ENCODE measurements at regions not wholly inside any gene's neighbourhood (a gene's known extent, or its start where the extent isn't known, plus 50 kb on each side); places are given as distances from the start of the nearest gene placed in this dataset.

- Histone ChIP-seq H3F3A (ENCODE audit: low read depth) (no peaks in the 10 kb centered on the region), H3K36me3 (ENCODE audit: insufficient read depth, low read length) (no peaks in the 10 kb centered on the region), H3K79me2 (ENCODE audit: insufficient read depth, low read length) (no peaks in the 10 kb centered on the region), H3K9me3 (ENCODE audit: insufficient read depth, low read depth, low read length) (no peaks in the 10 kb centered on the region), H3K4me1 (ENCODE audit: insufficient read depth, low read length, poor library complexity, severe bottlenecking) (peaks cover 11% of the 10 kb centered on the region), H3K4me2 (ENCODE audit: low read depth, low read length, poor library complexity, severe bottlenecking) (no peak overlapping the region), H3K9ac (ENCODE audit: low read depth, low read length, poor library complexity, severe bottlenecking) (no peak overlapping the region), H3K4me3 (ENCODE audit: low read length, poor library complexity, severe bottlenecking) (no peak overlapping the region), H2AFZ (ENCODE audit: low read length) (no peak overlapping the region), H4K20me1 (ENCODE audit: insufficient read depth, low read length, poor library complexity, severe bottlenecking) (no peaks in the 10 kb centered on the region), H3K27me3 (ENCODE audit: insufficient read depth, low read length, poor library complexity, severe bottlenecking) (no peaks in the 10 kb centered on the region), H3K9me2 (replicated peaks; ENCODE audit: low read depth, low read length) (no peaks in the 10 kb centered on the region)
- TF ChIP-seq EZH2phosphoT487 (IDR thresholded peaks at IDR 0.05; ENCODE audit: borderline replicate concordance) (no peak), CTCF (conservative IDR thresholded peaks at IDR 0.05; ENCODE audit: low read length) (no peak)
These were observed 91.4 kb upstream of the RBMS1 start for GRCh38 chr2:160584972-160585494.

- Histone ChIP-seq H3K4me3 (ENCODE audit: low read length, poor library complexity, severe bottlenecking) (no peak overlapping the region), H3K9me2 (replicated peaks; ENCODE audit: low read depth, low read length) (no peaks in the 10 kb centered on the region), H3K9me3 (ENCODE audit: insufficient read depth, low read depth, low read length) (peaks cover 23% of the 10 kb centered on the region; the same call in 1 of the 2 replicates), H3K4me2 (ENCODE audit: low read depth, low read length, poor library complexity, severe bottlenecking) (no peak overlapping the region), H3K9ac (ENCODE audit: low read depth, low read length, poor library complexity, severe bottlenecking) (no peak overlapping the region), H3K27me3 (ENCODE audit: insufficient read depth, low read length, poor library complexity, severe bottlenecking) (no peaks in the 10 kb centered on the region), H3K36me3 (ENCODE audit: insufficient read depth, low read length) (no peaks in the 10 kb centered on the region; the same call in 1 of the 2 replicates), H2AFZ (ENCODE audit: low read length) (no peak overlapping the region), H3K79me2 (ENCODE audit: insufficient read depth, low read length) (no peaks in the 10 kb centered on the region), H3F3A (ENCODE audit: low read depth) (0 out of 2 replicates have a peak, but pooled peaks cover 4% of the 10 kb centered on the region), H3K4me1 (ENCODE audit: insufficient read depth, low read length, poor library complexity, severe bottlenecking) (peaks cover 5% of the 10 kb centered on the region), H4K20me1 (ENCODE audit: insufficient read depth, low read length, poor library complexity, severe bottlenecking) (no peaks in the 10 kb centered on the region)
- TF ChIP-seq CTCF (conservative IDR thresholded peaks at IDR 0.05; ENCODE audit: low read length) (no peak), EZH2phosphoT487 (IDR thresholded peaks at IDR 0.05; ENCODE audit: borderline replicate concordance) (no peak)
These were observed 97.1 kb upstream of the RBMS1 start for GRCh38 chr2:160590664-160591063.

- H4K20me1 ChIP-seq (ENCODE audit: insufficient read depth, low read length, poor library complexity, severe bottlenecking): no peaks in the 10 kb centered on the region
- no peak overlapping the region for H3K4me3 ChIP-seq (ENCODE audit: low read length, poor library complexity, severe bottlenecking)
- no peaks in the 10 kb centered on the region for H3K9me2 ChIP-seq (replicated peaks; ENCODE audit: low read depth, low read length)
- TF ChIP-seq EZH2phosphoT487 (IDR thresholded peaks at IDR 0.05; ENCODE audit: borderline replicate concordance): no peak
- TF ChIP-seq CTCF (conservative IDR thresholded peaks at IDR 0.05; ENCODE audit: low read length): no peak
- no peaks in the 10 kb centered on the region for H3K27me3 ChIP-seq (ENCODE audit: insufficient read depth, low read length, poor library complexity, severe bottlenecking)
- H3K79me2 ChIP-seq (ENCODE audit: insufficient read depth, low read length): no peaks in the 10 kb centered on the region
- no peaks in the 10 kb centered on the region; the same call in 1 of the 2 replicates for H3K36me3 ChIP-seq (ENCODE audit: insufficient read depth, low read length)
- no peak overlapping the region for H2AFZ ChIP-seq (ENCODE audit: low read length)
- H3K9me3 ChIP-seq (ENCODE audit: insufficient read depth, low read depth, low read length): peaks cover 23% of the 10 kb centered on the region; the same call in 1 of the 2 replicates
- no peaks in the 10 kb centered on the region for H3K4me1 ChIP-seq (ENCODE audit: insufficient read depth, low read length, poor library complexity, severe bottlenecking)
- H3K9ac ChIP-seq (ENCODE audit: low read depth, low read length, poor library complexity, severe bottlenecking): no peak overlapping the region
- H3K4me2 ChIP-seq (ENCODE audit: low read depth, low read length, poor library complexity, severe bottlenecking): no peak overlapping the region
- H3F3A ChIP-seq (ENCODE audit: low read depth): 0 out of 2 replicates have a peak, but pooled peaks cover 4% of the 10 kb centered on the region
These were observed 98.8 kb upstream of the RBMS1 start for GRCh38 chr2:160592401-160592800.

All from Loucy (cell line).